Retina (tissue), 1 donor: ENCODE measurements at regions not wholly inside any gene's neighbourhood (a gene's known extent, or its start where the extent isn't known, plus 50 kb on each side); places are given as distances from the start of the nearest gene placed in this dataset.
"Not testable (repeated sequence)": the region's sequence is repeated elsewhere in the genome, so short reads cannot be mapped to it uniquely, and the experiment has no call there.

Experiments used
- DNase-seq: peaks from one replicate; pipeline ENCODE4 v3.0.0-alpha.2; 2016

GRCh38 chr9:22650946-22651345 lies 204.3 kb downstream of the DMRTA1 start:
- DNase-seq = no peak

GRCh38 chr9:22654833-22655232 lies 208.2 kb downstream of the DMRTA1 start:
- DNase-seq = no peak

GRCh38 chr9:22657713-22658112 lies 211.1 kb downstream of the DMRTA1 start:
- no peak for DNase-seq

GRCh38 chr9:22658484-22658883 lies 211.9 kb downstream of the DMRTA1 start:
- DNase-seq = not testable (repeated sequence)

GRCh38 chr9:22682536-22682935 lies 235.9 kb downstream of the DMRTA1 start:
- no peak for DNase-seq

- no peak for DNase-seq
These were observed 236.5 kb downstream of the DMRTA1 start for GRCh38 chr9:22682961-22683699.

GRCh38 chr9:22683700-22684075 lies 237.1 kb downstream of the DMRTA1 start:
- DNase-seq = no peak

- no peak for DNase-seq
These were observed 246.5 kb downstream of the DMRTA1 start for GRCh38 chr9:22693156-22693555.

GRCh38 chr9:22700171-22700570 lies 253.5 kb downstream of the DMRTA1 start:
- no peak for DNase-seq

GRCh38 chr9:22718653-22719052 lies 272.0 kb downstream of the DMRTA1 start:
- DNase-seq = no peak

- DNase-seq = no peak
These were observed 275.9 kb downstream of the DMRTA1 start for GRCh38 chr9:22722492-22722891.

GRCh38 chr9:22731786-22732185 lies 285.2 kb downstream of the DMRTA1 start:
- no peak for DNase-seq

- no peak for DNase-seq
These were observed 293.1 kb downstream of the DMRTA1 start for GRCh38 chr9:22739712-22740111.

- no peak for DNase-seq
These were observed 294.2 kb downstream of the DMRTA1 start for GRCh38 chr9:22740781-22741180.

- no peak for DNase-seq
These were observed 295.8 kb downstream of the DMRTA1 start for GRCh38 chr9:22742401-22742800.

- no peak for DNase-seq
These were observed 327.0 kb downstream of the DMRTA1 start for GRCh38 chr9:22773501-22774220.

- no peak for DNase-seq
These were observed 343.7 kb downstream of the DMRTA1 start for GRCh38 chr9:22790329-22790728.

GRCh38 chr9:22808876-22809275 lies 362.3 kb downstream of the DMRTA1 start:
- DNase-seq = no peak

GRCh38 chr9:22809371-22809770 lies 362.7 kb downstream of the DMRTA1 start:
- no peak for DNase-seq

GRCh38 chr9:22813529-22813928 lies 366.9 kb downstream of the DMRTA1 start:
- peak; percentile 42 for DNase-seq

GRCh38 chr9:22815246-22815645 lies 368.6 kb downstream of the DMRTA1 start:
- no peak for DNase-seq

GRCh38 chr9:22817181-22817580 lies 370.6 kb downstream of the DMRTA1 start:
- DNase-seq = no peak

GRCh38 chr9:22829236-22829635 lies 382.6 kb downstream of the DMRTA1 start:
- DNase-seq = no peak

- no peak for DNase-seq
These were observed 391.6 kb downstream of the DMRTA1 start for GRCh38 chr9:22838266-22838665.

GRCh38 chr9:22840641-22841040 lies 394.0 kb downstream of the DMRTA1 start:
- no peak for DNase-seq
